H9 (cell line): ENCODE measurements at regions not wholly inside any gene's neighbourhood (a gene's known extent, or its start where the extent isn't known, plus 50 kb on each side); places are given as distances from the start of the nearest gene placed in this dataset.

Source experiments
- DNase-seq: peaks from one replicate; pipeline ENCODE4 v3.0.0-alpha.2; 2017
- H2AFZ ChIP-seq: one replicate; pipeline ENCODE4 v1.6.1; 2013; ENCODE audit warnings: mild to moderate bottlenecking, low read length, control low read depth, moderate library complexity
- H2AK5ac ChIP-seq: 2 replicates; pipeline ENCODE4 v1.6.1; 2013; ENCODE audit warnings: low read length, control low read depth, mixed read lengths; ENCODE audit not compliant: insufficient read length
- H2BK120ac ChIP-seq: one replicate; pipeline ENCODE4 v1.6.1; 2013; ENCODE audit warnings: low read depth, mild to moderate bottlenecking, low read length, control low read depth, inconsistent platforms; ENCODE audit not compliant: poor library complexity, severe bottlenecking
- H2BK12ac ChIP-seq: 2 replicates; pipeline ENCODE4 v1.6.1; 2013; ENCODE audit warnings: low read length, control low read depth, mixed read lengths, low read depth; ENCODE audit not compliant: insufficient read length
- H2BK15ac ChIP-seq: 2 replicates; pipeline ENCODE4 v1.6.1; 2013; ENCODE audit warnings: low read depth, low read length, control low read depth
- H2BK20ac ChIP-seq: one replicate; pipeline ENCODE4 v1.6.1; 2013; ENCODE audit warnings: low read depth, mild to moderate bottlenecking, low read length, control low read depth, inconsistent platforms; ENCODE audit not compliant: poor library complexity, severe bottlenecking
- H2BK5ac ChIP-seq: 2 replicates; pipeline ENCODE4 v1.6.1; 2013; ENCODE audit warnings: low read length, control low read depth, mixed read lengths; ENCODE audit not compliant: insufficient read length
- H3K14ac ChIP-seq: 2 replicates; pipeline ENCODE4 v1.6.1; 2013; ENCODE audit warnings: low read length, control low read depth; ENCODE audit not compliant: insufficient read depth
- H3K18ac ChIP-seq: 2 replicates; pipeline ENCODE4 v1.6.1; 2013; ENCODE audit warnings: low read depth, mild to moderate bottlenecking, mixed read lengths, low read length, control low read depth; ENCODE audit not compliant: insufficient read length
- H3K23ac ChIP-seq: 2 replicates; pipeline ENCODE4 v1.6.1; 2013; ENCODE audit warnings: low read length, control low read depth, mixed read lengths, low read depth; ENCODE audit not compliant: insufficient read length
- H3K23me2 ChIP-seq: 2 replicates; pipeline ENCODE4 v1.6.1; 2013; ENCODE audit warnings: low read depth, mild to moderate bottlenecking, mixed read lengths, low read length, control low read depth; ENCODE audit not compliant: insufficient read length, poor library complexity, severe bottlenecking
- H3K27ac ChIP-seq: 2 replicates; pipeline ENCODE4 v1.5.1; 2013; ENCODE audit warnings: low read length, control low read depth, mixed read lengths, low read depth; ENCODE audit not compliant: insufficient read length
- H3K27me3 ChIP-seq: 2 replicates; pipeline ENCODE4 v1.6.1; 2013; ENCODE audit warnings: low read length, control low read depth, inconsistent platforms; ENCODE audit not compliant: insufficient read depth
- H3K4ac ChIP-seq: 2 replicates; pipeline ENCODE4 v1.6.1; 2013; ENCODE audit warnings: low read depth, mild to moderate bottlenecking, control low read depth, inconsistent platforms, low read length, moderate library complexity
- H3K4me1 ChIP-seq: 2 replicates; pipeline ENCODE4 v1.6.1; 2013; ENCODE audit warnings: low read length, control low read depth, inconsistent platforms; ENCODE audit not compliant: insufficient read depth
- H3K4me2 ChIP-seq: 2 replicates; pipeline ENCODE4 v1.6.1; 2013; ENCODE audit warnings: low read length, control low read depth, mixed read lengths; ENCODE audit not compliant: insufficient read length, insufficient read depth
- H3K56ac ChIP-seq: 2 replicates; pipeline ENCODE4 v1.6.1; 2013; ENCODE audit warnings: low read depth, mild to moderate bottlenecking, mixed read lengths, low read length, control low read depth; ENCODE audit not compliant: insufficient read length
- H3K79me1 ChIP-seq: 2 replicates; pipeline ENCODE4 v1.6.1; 2013; ENCODE audit warnings: low read depth, mild to moderate bottlenecking, moderate library complexity, low read length, control low read depth, inconsistent platforms; ENCODE audit not compliant: insufficient read depth, poor library complexity, severe bottlenecking
- H3K79me2 ChIP-seq: 2 replicates; pipeline ENCODE4 v1.6.1; 2013; ENCODE audit warnings: low read length, control low read depth, inconsistent platforms; ENCODE audit not compliant: insufficient read depth
- H3K9ac ChIP-seq: 2 replicates; pipeline ENCODE4 v1.6.1; 2013; ENCODE audit warnings: low read length, control low read depth, mixed read lengths; ENCODE audit not compliant: insufficient read length; ENCODE audit errors: extremely low read depth
- H3K9me3 ChIP-seq: one replicate; pipeline ENCODE4 v1.6.1; 2013; ENCODE audit warnings: low read depth, low read length, inconsistent platforms; ENCODE audit not compliant: control insufficient read depth
- H3T11ph ChIP-seq: one replicate; pipeline ENCODE4 v1.6.1; 2013; ENCODE audit warnings: mild to moderate bottlenecking, low read length, control low read depth, inconsistent platforms
- H4K20me1 ChIP-seq: one replicate; pipeline ENCODE4 v1.6.1; 2013; ENCODE audit not compliant: control insufficient read depth, insufficient read length, insufficient read depth
- H4K5ac ChIP-seq: 2 replicates; pipeline ENCODE4 v1.6.1; 2013; ENCODE audit warnings: low read depth, mild to moderate bottlenecking, mixed read lengths, low read length, control low read depth; ENCODE audit not compliant: insufficient read length
- H4K8ac ChIP-seq: replicated peaks from 2 replicates; pipeline ENCODE4 v1.6.1; 2013; ENCODE audit warnings: low read length, control low read depth, mixed read lengths, low read depth; ENCODE audit not compliant: insufficient read length
- H4K91ac ChIP-seq: 2 replicates; pipeline ENCODE4 v1.6.1; 2013; ENCODE audit warnings: low read depth, mild to moderate bottlenecking, moderate library complexity, mixed read lengths, low read length, control low read depth; ENCODE audit not compliant: insufficient read length
- H3K27ac Mint-ChIP-seq, 3 experiments: 2 replicates in 2 of 3; 3 replicates in 1 of 3; pipeline ENCODE4 v1.8.0; 2020 to 2021; ENCODE audit warnings: mixed read lengths in 3 of 3, mild to moderate bottlenecking in 1 of 3, moderate library complexity in 1 of 3
- H3K27me3 Mint-ChIP-seq: 2 replicates; pipeline ENCODE4 v1.8.0; 2021; ENCODE audit warnings: low read depth, mild to moderate bottlenecking, moderate library complexity, mixed read lengths
- H3K36me3 Mint-ChIP-seq, 3 experiments: 2 replicates in 2 of 3; 3 replicates in 1 of 3; pipeline ENCODE4 v1.8.0; 2020 to 2021; ENCODE audit warnings: low read depth in 3 of 3, mixed read lengths in 3 of 3; ENCODE audit not compliant: insufficient read depth in 1 of 3
- H3K4me1 Mint-ChIP-seq, 2 experiments: 2 replicates each; pipeline ENCODE4 v1.8.0; 2020; ENCODE audit warnings: mixed read lengths in 2 of 2
- H3K4me3 Mint-ChIP-seq, 2 experiments: 2 replicates in 1 of 2; 3 replicates in 1 of 2; pipeline ENCODE4 v1.8.0; 2020 to 2021; ENCODE audit warnings: mild to moderate bottlenecking in 2 of 2, mixed read lengths in 2 of 2, moderate library complexity in 1 of 2
- H3K9me3 Mint-ChIP-seq, 2 experiments: 2 replicates in 1 of 2; 3 replicates in 1 of 2; pipeline ENCODE4 v1.8.0; 2020; ENCODE audit warnings: mild to moderate bottlenecking in 2 of 2, mixed read lengths in 2 of 2, moderate library complexity in 1 of 2
- whole genome bisulfite sequencing: extraction: QIAGEN DNeasy Blood & Tissue Kit; methylation state at CpG from one replicate; pipeline ENCODE4 v1.1.7; 2013; ENCODE audit warnings: missing lambda C conversion rate, low lambda C conversion rate, mixed read lengths; ENCODE audit not compliant: insufficient read length; ENCODE audit errors: extremely low coverage; 5-methylcytosine and 5-hydroxymethylcytosine counted together
- TF ChIP-seq, protein P1 (sequence below): fragments of 200-600 bp; sonication (generic); conservative IDR thresholded peaks from 3 replicates; pipeline ENCODE4 v1.8.0; 2021; ENCODE audit warnings: antibody characterized with exemption, mild to moderate bottlenecking

DNA sequence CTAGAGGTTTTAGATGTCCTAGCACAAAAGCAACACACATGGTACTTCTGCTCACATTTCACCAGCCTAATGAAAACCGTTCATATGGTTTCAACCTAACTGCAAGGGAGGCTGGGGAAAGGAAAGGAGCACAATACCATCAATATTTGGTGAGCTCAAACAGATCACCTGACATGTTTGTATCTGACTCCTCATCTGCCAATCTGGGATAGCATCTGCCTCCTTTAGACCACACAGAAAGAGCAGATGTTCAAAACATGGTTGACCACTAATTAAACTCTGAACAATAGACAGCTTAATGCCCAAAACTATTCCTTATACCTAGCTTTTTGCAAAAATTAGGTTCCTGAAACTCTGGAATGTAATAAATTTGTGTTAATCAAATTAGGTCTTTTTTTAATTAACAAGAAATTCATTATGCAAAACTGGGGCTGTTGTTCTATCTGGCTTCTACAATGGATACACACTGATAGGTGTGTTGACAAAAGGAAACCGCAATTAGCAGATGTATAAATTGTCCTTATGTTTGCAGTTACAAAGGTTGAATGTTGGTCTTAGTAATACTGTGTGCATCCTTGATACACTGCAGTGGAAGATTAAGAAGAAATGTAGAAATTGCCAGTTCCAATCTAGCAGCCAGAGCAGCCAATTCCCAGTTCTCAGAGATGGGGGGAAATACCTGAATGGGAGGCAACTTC lies 89.3 kb downstream of the DUSP6 start:
- no peak overlapping the region for H2AK5ac ChIP-seq
- WGBS, result no CpG with 5 or more reads among the region's 2 CpGs
- H4K20me1 ChIP-seq, result no peaks in the 10 kb centered on the region
- H3K27ac ChIP-seq, result no peak overlapping the region
- Mint-ChIP-seq H3K4me3 (no peak overlapping the region), H3K9me3 (peaks cover 5 to 6% of the 10 kb centered on the region in 2 experiments; a peak in 2 of 5 replicates), H3K27ac (no peak overlapping the region), H3K4me1 (peaks cover 7 to 13% of the 10 kb centered on the region in 2 experiments), H3K27me3 (0 out of 2 replicates have a peak, but pooled peaks cover 2% of the 10 kb centered on the region), H3K36me3 (peaks cover 0 to 2% (median 0%) of the 10 kb centered on the region in 3 experiments; a peak in 1 of 7 replicates)
- H3K23me2 ChIP-seq, result no peaks in the 10 kb centered on the region
- H4K91ac ChIP-seq, result no peak overlapping the region
- no peak overlapping the region for H2BK5ac ChIP-seq
- H3K79me2 ChIP-seq, result no peaks in the 10 kb centered on the region
- no peak overlapping the region for H4K5ac ChIP-seq
- no peak overlapping the region for H2BK12ac ChIP-seq
- H3K4me1 ChIP-seq, result no peaks in the 10 kb centered on the region
- no peak overlapping the region for H3K18ac ChIP-seq
- no peak overlapping the region for H3K23ac ChIP-seq
- H3K9me3 ChIP-seq, result no peaks in the 10 kb centered on the region
- no peak overlapping the region for H2BK120ac ChIP-seq
- H3K56ac ChIP-seq, result no peak overlapping the region
- H3K14ac ChIP-seq, result no peak overlapping the region
- TF ChIP-seq, protein P1, sequence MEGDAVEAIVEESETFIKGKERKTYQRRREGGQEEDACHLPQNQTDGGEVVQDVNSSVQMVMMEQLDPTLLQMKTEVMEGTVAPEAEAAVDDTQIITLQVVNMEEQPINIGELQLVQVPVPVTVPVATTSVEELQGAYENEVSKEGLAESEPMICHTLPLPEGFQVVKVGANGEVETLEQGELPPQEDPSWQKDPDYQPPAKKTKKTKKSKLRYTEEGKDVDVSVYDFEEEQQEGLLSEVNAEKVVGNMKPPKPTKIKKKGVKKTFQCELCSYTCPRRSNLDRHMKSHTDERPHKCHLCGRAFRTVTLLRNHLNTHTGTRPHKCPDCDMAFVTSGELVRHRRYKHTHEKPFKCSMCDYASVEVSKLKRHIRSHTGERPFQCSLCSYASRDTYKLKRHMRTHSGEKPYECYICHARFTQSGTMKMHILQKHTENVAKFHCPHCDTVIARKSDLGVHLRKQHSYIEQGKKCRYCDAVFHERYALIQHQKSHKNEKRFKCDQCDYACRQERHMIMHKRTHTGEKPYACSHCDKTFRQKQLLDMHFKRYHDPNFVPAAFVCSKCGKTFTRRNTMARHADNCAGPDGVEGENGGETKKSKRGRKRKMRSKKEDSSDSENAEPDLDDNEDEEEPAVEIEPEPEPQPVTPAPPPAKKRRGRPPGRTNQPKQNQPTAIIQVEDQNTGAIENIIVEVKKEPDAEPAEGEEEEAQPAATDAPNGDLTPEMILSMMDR, result no peak
- no peak overlapping the region for H2BK20ac ChIP-seq
- no peaks in the 10 kb centered on the region for H3K79me1 ChIP-seq
- H2BK15ac ChIP-seq, result no peak overlapping the region
- H3K4me2 ChIP-seq, result no peak overlapping the region
- H3K27me3 ChIP-seq, result no peaks in the 10 kb centered on the region
- no peak overlapping the region for H3K4ac ChIP-seq
- no peak for DNase-seq
- no peak overlapping the region for H3T11ph ChIP-seq
- no peak overlapping the region for H2AFZ ChIP-seq
- H4K8ac ChIP-seq, result no peak overlapping the region
- H3K9ac ChIP-seq, result no peak overlapping the region
